T-cell (primary cell): ENCODE measurements at regions not wholly inside any gene's neighbourhood (a gene's known extent, or its start where the extent isn't known, plus 50 kb on each side); places are given as distances from the start of the nearest gene placed in this dataset.

ENCODE experiments used
- ATAC-seq, 4 experiments: fragments of 200-7000 bp in 3 of 4; fragments of 150-1000 bp in 1 of 4; cut with Tn5 transposase; replicated peaks in 1 of 4; 1 replicate in 3 of 4; 2 replicates in 1 of 4; pipeline ENCODE4 v1.10.0; 2021; ENCODE audit warnings: moderate library complexity in 3 of 4, mild to moderate bottlenecking in 2 of 4, moderate number of reproducible peaks in 1 of 4
- CTCF ChIA-PET, 2 donors: fragments of 300-600 bp; sonication (Branson Sonifier 250); formaldehyde crosslinking; loops; one replicate each; lab custom pipeline; 2022; ENCODE audit warnings: antibody characterized with exemption in 2 of 2; lab: Charles Lee
- POLR2A ChIA-PET, 2 donors: fragments of 300-600 bp; sonication (Branson Sonifier 250); formaldehyde crosslinking; loops; one replicate each; lab custom pipeline; 2022; ENCODE audit warnings: antibody characterized with exemption in 2 of 2; lab: Charles Lee
- DNase-seq, 35 experiments: peaks; one replicate each; pipeline versions ENCODE4 v3.0.0 to v3.0.0-alpha.2; 2013 to 2023
- H3K27ac ChIP-seq: one replicate; pipeline ENCODE4 v1.5.1; 2013; ENCODE audit warnings: low read length
- H3K27me3 ChIP-seq, 2 experiments: replicated peaks in 1 of 2; 1 replicate in 1 of 2; 2 replicates in 1 of 2; pipeline versions ENCODE4 v1.6.1 to v1.7.0; 2013; ENCODE audit warnings: low read length in 1 of 2, mixed read lengths in 1 of 2; ENCODE audit not compliant: control insufficient read depth in 2 of 2, insufficient read depth in 2 of 2; ENCODE audit errors: extremely low read depth in 1 of 2
- H3K36me3 ChIP-seq, 2 donors: 1 replicate in 1 of 2; 2 replicates in 1 of 2; pipeline versions ENCODE4 v1.6.1 to v1.7.0; 2013; ENCODE audit warnings: low read length in 1 of 2; ENCODE audit not compliant: control insufficient read depth in 2 of 2, insufficient read depth in 1 of 2; ENCODE audit errors: extremely low read depth in 1 of 2
- H3K4me1 ChIP-seq, 2 experiments: 1 replicate in 1 of 2; 2 replicates in 1 of 2; pipeline versions ENCODE4 v1.6.1 to v1.7.0; 2013; ENCODE audit warnings: low read length in 2 of 2, mixed read lengths in 1 of 2; ENCODE audit not compliant: insufficient read depth in 2 of 2, control insufficient read depth in 1 of 2; ENCODE audit errors: extremely low read depth in 1 of 2
- H3K4me3 ChIP-seq, 2 donors: 1 replicate in 1 of 2; 2 replicates in 1 of 2; pipeline versions ENCODE4 v1.5.1 to v1.7.0; 2013; ENCODE audit warnings: mild to moderate bottlenecking in 2 of 2, low read length in 1 of 2, moderate library complexity in 1 of 2; ENCODE audit not compliant: control insufficient read depth in 1 of 2; ENCODE audit errors: extremely low read depth in 1 of 2
- H3K9me3 ChIP-seq: 2 replicates; pipeline ENCODE4 v1.7.0; 2013
- H3K27ac Mint-ChIP-seq, 2 donors: one replicate each; pipeline ENCODE4 v1.8.0; 2020 to 2021; ENCODE audit warnings: mild to moderate bottlenecking in 2 of 2, mixed read lengths in 2 of 2
- H3K27me3 Mint-ChIP-seq, 2 donors: one replicate each; pipeline ENCODE4 v1.8.0; 2021 to 2022; ENCODE audit warnings: mixed read lengths in 2 of 2
- H3K36me3 Mint-ChIP-seq: one replicate; pipeline ENCODE4 v1.8.0; 2021; ENCODE audit warnings: mixed read lengths
- H3K4me1 Mint-ChIP-seq, 3 donors: one replicate each; pipeline ENCODE4 v1.8.0; 2020 to 2022; ENCODE audit warnings: mixed read lengths in 3 of 3, mild to moderate bottlenecking in 1 of 3
- H3K4me3 Mint-ChIP-seq, 3 donors: one replicate each; pipeline ENCODE4 v1.8.0; 2020 to 2022; ENCODE audit warnings: mild to moderate bottlenecking in 3 of 3, mixed read lengths in 3 of 3, moderate library complexity in 3 of 3
- H3K9me3 Mint-ChIP-seq, 3 donors: one replicate each; pipeline ENCODE4 v1.8.0; 2020 to 2022; ENCODE audit warnings: mixed read lengths in 3 of 3
- WGBS: methylation state at CpG from one replicate; pipeline ENCODE4 v1.1.5; 2013; ENCODE audit warnings: missing lambda C conversion rate; ENCODE audit not compliant: insufficient coverage; 5-methylcytosine and 5-hydroxymethylcytosine counted together

- Histone ChIP-seq H3K9me3 (no peaks in the 10 kb centered on the region), H3K4me1 (peaks cover 0 to 3% of the 10 kb centered on the region in 2 experiments), H3K4me3 (no peak overlapping the region), H3K27ac (no peak overlapping the region), H3K36me3 (no peaks in the 10 kb centered on the region), H3K27me3 (no peaks in the 10 kb centered on the region)
- ChIA-PET CTCF (interaction anchor here in 1 of 2 donors (0.7 kb wide), 1 partner anchor 20 kb away, joined by 3 read pairs; no protein-coding TSS in a partner anchor), POLR2A (interaction anchor here in 1 of 2 donors (0.8 kb wide), 1 partner anchor 42 kb away, joined by 3 read pairs; no protein-coding TSS in a partner anchor)
- Mint-ChIP-seq H3K4me1 (peaks cover 0 to 39% (median 7%) of the 10 kb centered on the region in 3 donors), H3K27me3 (no peaks in the 10 kb centered on the region), H3K27ac (no peak overlapping the region), H3K9me3 (no peaks in the 10 kb centered on the region), H3K4me3 (no peak overlapping the region), H3K36me3 (peaks cover 3% of the 10 kb centered on the region)
- WGBS: no CpG with 5 or more reads among the region's 1 CpG
- no peak for DNase-seq
- no peak for ATAC-seq
These were observed 577.9 kb upstream of the DIPK2B start for GRCh38 chrX:45778616-45779015.

DNA sequence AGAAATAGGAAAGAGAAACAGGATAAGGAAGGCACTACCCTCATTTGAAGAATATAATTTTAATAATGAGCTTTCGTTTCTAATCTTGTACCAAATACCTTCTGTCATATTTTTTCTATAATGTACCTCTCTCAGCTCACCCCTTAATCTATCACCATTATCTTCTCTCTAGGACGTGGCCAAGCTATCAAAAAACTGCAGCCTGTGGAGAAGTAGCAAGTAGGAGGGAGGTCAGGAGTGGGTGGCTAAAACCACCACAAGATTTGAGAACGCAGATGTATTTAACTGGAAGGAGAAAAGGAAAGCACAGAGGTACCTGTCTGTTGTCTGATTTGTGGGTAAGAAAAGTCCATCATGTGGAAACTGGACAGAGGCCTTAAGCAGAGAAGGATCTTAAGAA lies 576.7 kb upstream of the DIPK2B start:
- CTCF ChIA-PET: interaction anchor here in 1 of 2 donors (0.9 kb wide), 1 partner anchor 24 kb away, joined by 3 read pairs; no protein-coding TSS in a partner anchor
- H3K36me3 ChIP-seq: no peaks in the 10 kb centered on the region
- peaks cover 0 to 7% of the 10 kb centered on the region in 2 experiments for H3K4me1 ChIP-seq

DNA sequence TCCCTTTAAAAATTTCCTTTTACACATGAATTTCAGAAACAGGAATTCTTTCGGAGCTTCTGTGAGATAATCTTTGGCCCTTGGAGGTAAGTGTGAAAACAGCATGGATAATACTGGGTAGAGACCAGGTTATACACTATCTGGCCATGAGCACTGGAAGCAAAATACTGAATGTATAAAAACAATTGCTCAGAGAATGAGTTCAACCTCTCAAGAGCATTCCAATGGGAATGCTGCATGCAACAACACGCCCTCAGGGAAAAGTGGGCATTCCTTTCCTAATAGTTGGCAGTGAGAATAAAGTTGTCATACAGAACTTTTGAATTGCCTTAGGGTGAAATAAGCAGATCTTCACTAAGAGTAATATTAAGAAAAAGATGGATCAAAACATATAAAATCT lies 574.8 kb upstream of the DIPK2B start:
- Histone ChIP-seq H3K4me1 (peaks cover 4 to 14% of the 10 kb centered on the region in 2 experiments), H3K9me3 (no peaks in the 10 kb centered on the region), H3K4me3 (no peak overlapping the region), H3K27ac (no peak overlapping the region), H3K27me3 (no peaks in the 10 kb centered on the region), H3K36me3 (no peaks in the 10 kb centered on the region)
- WGBS: no CpG with 5 or more reads among the region's 2 CpGs
- ChIA-PET POLR2A (interaction anchor here (0.6 to 0.9 kb wide), 2 partner anchors 11 to 20 kb away, joined by 5 to 6 read pairs; no protein-coding TSS in a partner anchor), CTCF (no interaction called here)
- no peak overlapping the region for H3K4me3 Mint-ChIP-seq
- H3K4me1 Mint-ChIP-seq: peaks cover 15 to 66% (median 34%) of the 10 kb centered on the region in 3 donors
- H3K36me3 Mint-ChIP-seq: peaks cover 3% of the 10 kb centered on the region
- DNase-seq (no peak), ATAC-seq (no peak)
- no peak overlapping the region for H3K27ac Mint-ChIP-seq
- no peaks in the 10 kb centered on the region for H3K27me3 Mint-ChIP-seq
- no peaks in the 10 kb centered on the region for H3K9me3 Mint-ChIP-seq

More for the DNA sequence above, 576.7 kb upstream of the DIPK2B start:
- DNase-seq (no peak), ATAC-seq (no peak)
- Mint-ChIP-seq H3K36me3 (peaks cover 3% of the 10 kb centered on the region), H3K9me3 (no peaks in the 10 kb centered on the region), H3K4me3 (no peak overlapping the region), H3K27me3 (no peaks in the 10 kb centered on the region), H3K27ac (peak overlapping the region in 1 of 2 donors; percentile 16), H3K4me1 (peaks cover 0 to 49% (median 18%) of the 10 kb centered on the region in 3 donors)
- H3K27ac ChIP-seq: no peak overlapping the region
- no peak overlapping the region for H3K4me3 ChIP-seq
- POLR2A ChIA-PET: no interaction called here
- 0% methylated on average over 1 of the region's 3 CpGs for WGBS
- no peaks in the 10 kb centered on the region for H3K9me3 ChIP-seq
- H3K27me3 ChIP-seq: no peaks in the 10 kb centered on the region

- Histone ChIP-seq H3K36me3 (no peaks in the 10 kb centered on the region), H3K4me1 (peaks cover 4 to 17% of the 10 kb centered on the region in 2 experiments), H3K4me3 (no peak overlapping the region), H3K27me3 (no peaks in the 10 kb centered on the region), H3K27ac (no peak overlapping the region), H3K9me3 (no peaks in the 10 kb centered on the region)
- Mint-ChIP-seq H3K4me3 (no peak overlapping the region), H3K27me3 (no peaks in the 10 kb centered on the region), H3K27ac (peak overlapping the region; percentile 43 to 56), H3K36me3 (peaks cover 3% of the 10 kb centered on the region), H3K4me1 (peaks cover 15 to 69% (median 34%) of the 10 kb centered on the region in 3 donors), H3K9me3 (no peaks in the 10 kb centered on the region)
- POLR2A ChIA-PET: interaction anchor here (0.6 to 0.7 kb wide), 2 partner anchors 68 to 69 kb away, joined by 3 read pairs; no protein-coding TSS in a partner anchor
- CTCF ChIA-PET: interaction anchor here in 1 of 2 donors (1.0 to 1.7 kb wide), 2 partner anchors 11 to 74 kb away, joined by 3 to 4 read pairs; no protein-coding TSS in a partner anchor
- ATAC-seq (no peak), DNase-seq (no peak)
- WGBS: no CpG with 5 or more reads among the region's 5 CpGs
These were observed 574.3 kb upstream of the DIPK2B start for GRCh38 chrX:45774961-45775360.

- H3K9me3 ChIP-seq: no peaks in the 10 kb centered on the region
- ChIA-PET POLR2A (interaction anchor here in 1 of 2 donors (0.5 kb wide), 1 partner anchor 19 kb away, joined by 3 read pairs; no protein-coding TSS in a partner anchor), CTCF (interaction anchor here in 1 of 2 donors (1.0 to 1.7 kb wide), 2 partner anchors 10 to 72 kb away, joined by 3 to 4 read pairs; no protein-coding TSS in a partner anchor)
- no peaks in the 10 kb centered on the region for H3K27me3 ChIP-seq
- Mint-ChIP-seq H3K36me3 (no peaks in the 10 kb centered on the region), H3K4me1 (peaks cover 19 to 58% (median 37%) of the 10 kb centered on the region in 3 donors), H3K27ac (peak overlapping the region; percentile 50 to 63), H3K4me3 (no peak overlapping the region), H3K9me3 (no peaks in the 10 kb centered on the region), H3K27me3 (no peaks in the 10 kb centered on the region)
- DNase-seq: no peak
- H3K36me3 ChIP-seq: no peaks in the 10 kb centered on the region
- no peak overlapping the region for H3K27ac ChIP-seq
- ATAC-seq: no peak
- peaks cover 4 to 17% of the 10 kb centered on the region in 2 experiments for H3K4me1 ChIP-seq
- H3K4me3 ChIP-seq: no peak overlapping the region
- 100% methylated on average over 1 of the region's 4 CpGs for WGBS
These were observed 572.9 kb upstream of the DIPK2B start for GRCh38 chrX:45773572-45773971.

DNA sequence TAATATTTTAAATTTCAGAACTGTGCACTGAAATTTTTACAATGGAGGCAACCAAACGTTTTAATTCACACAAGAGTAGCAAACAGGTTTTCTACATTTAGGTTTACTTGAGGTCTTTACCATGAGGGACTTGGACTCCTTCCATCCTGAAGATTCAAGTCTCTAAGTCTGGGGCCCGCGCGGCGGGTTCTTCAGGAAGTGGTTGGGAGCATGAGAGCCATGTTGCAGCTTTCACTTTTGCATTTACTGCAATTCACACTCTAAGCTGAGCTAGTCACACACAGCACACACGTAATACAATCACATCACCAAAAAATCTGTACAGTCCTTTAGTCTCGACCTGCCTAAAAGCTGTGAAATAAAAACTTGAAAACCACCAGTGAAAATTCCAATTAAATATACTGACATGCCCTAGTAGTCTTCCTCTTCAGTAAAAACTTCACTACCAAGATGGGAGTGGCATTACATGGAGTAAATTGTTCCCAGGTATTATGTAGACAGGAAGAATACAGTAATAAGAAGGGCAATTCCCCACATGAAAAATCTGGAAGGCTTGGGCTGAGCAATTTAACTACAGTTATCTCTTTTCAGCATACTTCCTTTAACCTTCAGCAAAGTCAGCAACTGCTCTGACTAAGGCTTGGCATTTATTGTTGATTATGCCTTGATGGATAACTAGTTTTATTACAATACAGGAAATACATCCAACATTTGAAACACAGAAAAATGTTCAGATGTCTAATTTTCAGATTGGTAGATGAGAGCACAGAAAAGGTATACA lies 571.1 kb upstream of the DIPK2B start:
- no peaks in the 10 kb centered on the region for H3K27me3 Mint-ChIP-seq
- DNase-seq (peak in 34 of 35 experiments; percentile 31 to 79 (median 49)), ATAC-seq (peak; percentile 71 to 84 (median 78))
- Histone ChIP-seq H3K27me3 (no peaks in the 10 kb centered on the region), H3K36me3 (no peaks in the 10 kb centered on the region), H3K9me3 (no peaks in the 10 kb centered on the region), H3K4me1 (peaks cover 4 to 14% of the 10 kb centered on the region in 2 experiments), H3K27ac (peak overlapping the region; percentile 91), H3K4me3 (peak overlapping the region in 1 of 2 donors; percentile 11)
- peaks cover 32 to 57% (median 45%) of the 10 kb centered on the region in 3 donors for H3K4me1 Mint-ChIP-seq
- H3K4me3 Mint-ChIP-seq: peak overlapping the region; percentile 67 to 79 (median 76)
- no peaks in the 10 kb centered on the region for H3K9me3 Mint-ChIP-seq
- CTCF ChIA-PET: no interaction called here
- H3K27ac Mint-ChIP-seq: peak overlapping the region; percentile 93 to 97
- no peaks in the 10 kb centered on the region for H3K36me3 Mint-ChIP-seq
- WGBS: 0% methylated on average over 4 of the region's 7 CpGs
- POLR2A ChIA-PET: interaction anchor here (1.0 to 2.1 kb wide), 2 partner anchors 14 to 28 kb away, joined by 3 to 6 read pairs; no protein-coding TSS in a partner anchor
